Heart left ventricle (tissue), 13 donors: ENCODE measurements at regions not wholly inside any gene's neighbourhood (a gene's known extent, or its start where the extent isn't known, plus 50 kb on each side); places are given as distances from the start of the nearest gene placed in this dataset.
"Not testable (repeated sequence)": the region's sequence is repeated elsewhere in the genome, so short reads cannot be mapped to it uniquely, and the experiment has no call there.

Experiments
- CTCF ChIP-seq, 12 donors: fragments of 200-600 bp; sonication (generic) in 4 of 12; IDR thresholded peaks; one replicate each; pipeline versions ENCODE4 v1.5.0 to v1.8.0; 2018 to 2022; ENCODE audit warnings: antibody characterized with exemption in 12 of 12, mild to moderate bottlenecking in 5 of 12
- POLR2A ChIP-seq, 2 donors: fragments of 450-650 bp; IDR thresholded peaks; one replicate each; pipeline ENCODE4 v1.6.1; 2017; ENCODE audit warnings: antibody characterized with exemption in 2 of 2, mild to moderate bottlenecking in 2 of 2, moderate library complexity in 2 of 2
- donor health status: ischemic (EF 13 %, LVEDD 7.1; RV severe dilation, severe dysfunction).
- donor health status: DM: no; HTN: yes; CAD: no.
- donor health status: DM: no; HTN: no; CAD: no.
- donor health status: ischemic (EF 25% LVEDD 6.9; RV normal size, moderate dysfunction).
- donor health status: ischemic (EF 25% LVEDD 5.7; RV mildly dilated, moderate dysfunction).
- donor health status: ischemic (EF 35%, LVEDD 5.7; RV mildly dilated, moderate dysfunction).
- donor health status: nonischemic (EF 11% LVEDD 7.7; RV severe dilation, severe dysfunction).
- donor health status: DM: yes; HTN: yes; CAD: no.
- donor health status: PGD.
- donor health status: ischemic (EF 29% LVEDD 5.4; RV normal size, mild dysfunction).
- donor health status: nonischemic (EF 23%, LVEDD 6.1; RV moderate dilation, normal function).

GRCh38 chr6:14296698-14297097 lies 179.1 kb downstream of the CD83 start:
- not testable (repeated sequence) for TF ChIP-seq CTCF, POLR2A (IDR thresholded peaks at IDR 0.05)
